Panc1 (cell line): ENCODE measurements at regions not wholly inside any gene's neighbourhood (a gene's known extent, or its start where the extent isn't known, plus 50 kb on each side); places are given as distances from the start of the nearest gene placed in this dataset.

Source experiments
- ATAC-seq: fragments of 200-7000 bp; cut with Tn5 transposase; 2 replicates; pipeline ENCODE4 v1.9.1; 2020; ENCODE audit warnings: mild to moderate bottlenecking, moderate library complexity
- BruUV-seq: library from RNA; stranded (reverse); fragments of 400-500 nt; replicated peaks from 2 replicates; lab custom pipeline; 2021; lab: Mats Ljungman, UMichigan
- CTCF ChIA-PET: fragments of 300-600 bp; sonication (Branson Sonifier 250); formaldehyde crosslinking; loops from one replicate; lab custom pipeline; 2022; ENCODE audit warnings: antibody characterized with exemption; lab: Charles Lee
- POLR2A ChIA-PET: fragments of 300-600 bp; sonication (Branson Sonifier 250); formaldehyde crosslinking; loops from one replicate; lab custom pipeline; 2022; ENCODE audit warnings: antibody characterized with exemption; lab: Charles Lee
- DNase-seq: peaks from one replicate; pipeline ENCODE4 v3.0.0-alpha.2; 2010; ENCODE audit warnings: low read depth, low spot score
- H3K27ac ChIP-seq: 2 replicates; pipeline ENCODE4 v1.5.1; 2011; ENCODE audit warnings: mild to moderate bottlenecking, low read length, inconsistent platforms
- H3K27me3 ChIP-seq: fragments of 200-500 bp; sonication (Bioruptor generic); 2 replicates; pipeline ENCODE4 v1.6.0; 2014; ENCODE audit warnings: low read length, inconsistent platforms; ENCODE audit not compliant: control insufficient read depth, insufficient read depth
- H3K36me3 ChIP-seq: fragments of 200-500 bp; sonication (Bioruptor generic); 2 replicates; pipeline ENCODE4 v1.5.1; 2014; ENCODE audit warnings: inconsistent platforms, mild to moderate bottlenecking, low read length, moderate library complexity; ENCODE audit not compliant: control insufficient read depth, insufficient read depth
- H3K4me1 ChIP-seq: 2 replicates; pipeline ENCODE4 v1.5.1; 2011; ENCODE audit warnings: inconsistent platforms, mild to moderate bottlenecking, low read length, moderate library complexity; ENCODE audit not compliant: control insufficient read depth, insufficient read depth
- H3K4me3 ChIP-seq, 2 experiments: 2 replicates each; pipeline ENCODE4 v1.5.1; 2011 to 2012; ENCODE audit warnings: low read depth in 2 of 2, low read length in 2 of 2, mild to moderate bottlenecking in 2 of 2, inconsistent platforms in 1 of 2, moderate library complexity in 1 of 2
- H3K9me3 ChIP-seq: fragments of 200-500 bp; sonication (Bioruptor generic); 2 replicates; pipeline ENCODE4 v1.5.1; 2014; ENCODE audit warnings: low read depth, mild to moderate bottlenecking, inconsistent platforms, low read length, moderate library complexity; ENCODE audit not compliant: control insufficient read depth, insufficient read depth
- POLR2AphosphoS5 ChIP-seq: IDR thresholded peaks from 2 replicates; pipeline ENCODE4 v1.6.1; 2012; ENCODE audit warnings: mild to moderate bottlenecking, low read depth, low read length, moderate library complexity
- REST ChIP-seq, 2 experiments: IDR thresholded peaks; 2 replicates each; pipeline ENCODE4 v1.6.1; 2011 to 2012; ENCODE audit warnings: low read depth in 2 of 2, control low read depth in 1 of 2, low read length in 1 of 2, mild to moderate bottlenecking in 1 of 2, moderate library complexity in 1 of 2; ENCODE audit not compliant: insufficient read depth in 1 of 2
- SIN3A ChIP-seq: IDR thresholded peaks from 2 replicates; pipeline ENCODE4 v1.6.1; 2012; ENCODE audit warnings: low read depth, mild to moderate bottlenecking, low read length, moderate library complexity, borderline replicate concordance; ENCODE audit not compliant: insufficient read depth
- TCF7L2 ChIP-seq: IDR thresholded peaks from 2 replicates; pipeline ENCODE4 v1.6.1; 2011; ENCODE audit warnings: mild to moderate bottlenecking, low read depth, low read length, inconsistent platforms
- in situ Hi-C: cut with HindIII; loops from 2 replicates; pipeline ENCODE4 v1.10.0; 2016; ENCODE audit warnings: low sequenced_read_pairs, low pct_unique_long_range_greater_than_20kb
- intact Hi-C: fragments of 100-400 bp; cut with micrococcal nuclease; formaldehyde crosslinking; loops from one replicate; pipeline ENCODE4 v1.10.0; 2022; ENCODE audit not compliant: unreplicated experiment
- TF ChIP-seq, protein P1 (sequence below): fragments of 450-650 bp; IDR thresholded peaks from 2 replicates; pipeline ENCODE4 v1.5.1; 2017; ENCODE audit warnings: mild to moderate bottlenecking

- Histone ChIP-seq H3K36me3 (no peaks in the 10 kb centered on the region), H3K9me3 (no peaks in the 10 kb centered on the region), H3K4me1 (no peaks in the 10 kb centered on the region), H3K4me3 (no peak overlapping the region), H3K27ac (no peak overlapping the region), H3K27me3 (no peaks in the 10 kb centered on the region)
- DNase-seq (no peak), ATAC-seq (no peak)
- POLR2A ChIA-PET: no interaction called here
- no peak for TF ChIP-seq SIN3A
- TF ChIP-seq, protein P1, sequence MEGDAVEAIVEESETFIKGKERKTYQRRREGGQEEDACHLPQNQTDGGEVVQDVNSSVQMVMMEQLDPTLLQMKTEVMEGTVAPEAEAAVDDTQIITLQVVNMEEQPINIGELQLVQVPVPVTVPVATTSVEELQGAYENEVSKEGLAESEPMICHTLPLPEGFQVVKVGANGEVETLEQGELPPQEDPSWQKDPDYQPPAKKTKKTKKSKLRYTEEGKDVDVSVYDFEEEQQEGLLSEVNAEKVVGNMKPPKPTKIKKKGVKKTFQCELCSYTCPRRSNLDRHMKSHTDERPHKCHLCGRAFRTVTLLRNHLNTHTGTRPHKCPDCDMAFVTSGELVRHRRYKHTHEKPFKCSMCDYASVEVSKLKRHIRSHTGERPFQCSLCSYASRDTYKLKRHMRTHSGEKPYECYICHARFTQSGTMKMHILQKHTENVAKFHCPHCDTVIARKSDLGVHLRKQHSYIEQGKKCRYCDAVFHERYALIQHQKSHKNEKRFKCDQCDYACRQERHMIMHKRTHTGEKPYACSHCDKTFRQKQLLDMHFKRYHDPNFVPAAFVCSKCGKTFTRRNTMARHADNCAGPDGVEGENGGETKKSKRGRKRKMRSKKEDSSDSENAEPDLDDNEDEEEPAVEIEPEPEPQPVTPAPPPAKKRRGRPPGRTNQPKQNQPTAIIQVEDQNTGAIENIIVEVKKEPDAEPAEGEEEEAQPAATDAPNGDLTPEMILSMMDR: no peak
- TF ChIP-seq POLR2AphosphoS5: no peak
- TF ChIP-seq TCF7L2: no peak
- TF ChIP-seq REST (IDR thresholded peaks at IDR 0.05; ENCODE audit: insufficient read depth in 1 of 2, low read depth in 2 of 2, low read length in 1 of 2): no peak
- no TSS peak for BruUV-seq
- intact Hi-C loops (no loop called here), in situ Hi-C loops (no loop called here)
- CTCF ChIA-PET: no interaction called here
Observed at GRCh38 chr16:88276591-88276990, 106.2 kb upstream of the ZNF469 start.

DNA sequence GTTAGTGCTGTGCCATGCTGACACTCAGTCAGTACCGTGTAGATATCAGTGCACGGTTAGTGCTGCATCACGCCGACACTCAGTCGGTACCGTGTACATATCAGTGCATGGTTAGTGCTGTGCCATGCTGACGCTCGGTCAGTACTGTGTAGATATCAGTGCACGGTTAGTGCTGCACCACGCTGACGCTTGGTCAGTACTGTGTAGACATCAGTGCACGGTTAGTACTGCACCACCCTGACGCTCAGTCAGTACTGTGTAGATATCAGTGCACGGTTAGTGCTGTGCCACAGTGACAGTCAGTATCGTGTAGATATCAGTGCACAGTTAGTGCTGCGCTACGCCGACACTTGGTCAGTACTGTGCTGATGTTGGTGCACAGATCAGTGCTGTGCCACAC, 102.8 kb upstream of the ZNF469 start:
- intact Hi-C loops: no loop called here
- Histone ChIP-seq H3K4me3 (no peak overlapping the region), H3K36me3 (no peaks in the 10 kb centered on the region), H3K4me1 (no peaks in the 10 kb centered on the region), H3K27me3 (no peaks in the 10 kb centered on the region), H3K27ac (no peak overlapping the region), H3K9me3 (no peaks in the 10 kb centered on the region)
- no peak for ATAC-seq
- in situ Hi-C loops: no loop called here
- no TSS peak for BruUV-seq
- POLR2A ChIA-PET: no interaction called here
- CTCF ChIA-PET: no interaction called here
- no peak for TF ChIP-seq SIN3A
- TF ChIP-seq, protein P1: no peak
- TF ChIP-seq REST (IDR thresholded peaks at IDR 0.05; ENCODE audit: insufficient read depth in 1 of 2, low read depth in 2 of 2, low read length in 1 of 2): no peak
- TF ChIP-seq POLR2AphosphoS5: no peak
- TF ChIP-seq TCF7L2: no peak
- no peak for DNase-seq
